ENCODE measurements at regions not wholly inside any gene's neighbourhood (a gene's known extent, or its start where the extent isn't known, plus 50 kb on each side); places are given as distances from the start of the nearest gene placed in this dataset.

GRCh38 chr12:27190761-27191160 is 53.3 kb upstream of the STK38L start:
- peak overlapping the region; percentile 70 for H3K27ac ChIP-seq (ENCODE audit: low read depth, low read length)
- H3K9me3 ChIP-seq (ENCODE audit: low read depth, low read length) = no peaks in the 10 kb centered on the region
- H3K79me2 ChIP-seq (ENCODE audit: insufficient read depth, low read length) = no peaks in the 10 kb centered on the region
- DNase-seq (ENCODE audit: insufficient read length, low spot score, missing footprints) = peak; percentile 85
- H3K27me3 ChIP-seq (ENCODE audit: insufficient read depth, low read length) = no peaks in the 10 kb centered on the region
- H3K4me1 ChIP-seq (ENCODE audit: insufficient read depth, low read length) = peaks cover 59% of the 10 kb centered on the region
- H4K20me1 ChIP-seq (ENCODE audit: insufficient read depth, low read length) = no peaks in the 10 kb centered on the region
- H3K4me3 ChIP-seq (ENCODE audit: insufficient read depth, low read length) = no peak overlapping the region
- H3K36me3 ChIP-seq (ENCODE audit: insufficient read depth, low read length) = no peaks in the 10 kb centered on the region
- no peak for TF ChIP-seq CTCF (IDR thresholded peaks at IDR 0.05; ENCODE audit: extremely low read depth, low read depth, low read length)
- H3K4me2 ChIP-seq (ENCODE audit: insufficient read depth, low read length) = peak overlapping the region; percentile 53
- H2AFZ ChIP-seq (ENCODE audit: low read length) = peak overlapping the region; percentile 13

- Histone ChIP-seq H2AFZ (ENCODE audit: low read length) (no peak overlapping the region), H3K36me3 (ENCODE audit: insufficient read depth, low read length) (no peaks in the 10 kb centered on the region), H3K4me3 (ENCODE audit: insufficient read depth, low read length) (no peak overlapping the region), H3K9me3 (ENCODE audit: low read depth, low read length) (no peaks in the 10 kb centered on the region), H3K4me1 (ENCODE audit: insufficient read depth, low read length) (peaks cover 52% of the 10 kb centered on the region), H3K27ac (ENCODE audit: low read depth, low read length) (peak overlapping the region; percentile 70), H4K20me1 (ENCODE audit: insufficient read depth, low read length) (no peaks in the 10 kb centered on the region), H3K27me3 (ENCODE audit: insufficient read depth, low read length) (no peaks in the 10 kb centered on the region), H3K4me2 (ENCODE audit: insufficient read depth, low read length) (peak overlapping the region; percentile 53), H3K79me2 (ENCODE audit: insufficient read depth, low read length) (no peaks in the 10 kb centered on the region)
- no peak for DNase-seq (ENCODE audit: insufficient read length, low spot score, missing footprints)
- TF ChIP-seq CTCF (IDR thresholded peaks at IDR 0.05; ENCODE audit: extremely low read depth, low read depth, low read length) = no peak
These were observed 52.6 kb upstream of the STK38L start for GRCh38 chr12:27191531-27191930.

- Histone ChIP-seq H2AFZ (ENCODE audit: low read length) (no peak overlapping the region), H3K9me3 (ENCODE audit: low read depth, low read length) (no peaks in the 10 kb centered on the region), H3K4me2 (ENCODE audit: insufficient read depth, low read length) (no peak overlapping the region), H3K36me3 (ENCODE audit: insufficient read depth, low read length) (no peaks in the 10 kb centered on the region), H3K4me1 (ENCODE audit: insufficient read depth, low read length) (peaks cover 44% of the 10 kb centered on the region), H3K27ac (ENCODE audit: low read depth, low read length) (peak overlapping the region; percentile 84), H3K79me2 (ENCODE audit: insufficient read depth, low read length) (no peaks in the 10 kb centered on the region), H3K4me3 (ENCODE audit: insufficient read depth, low read length) (no peak overlapping the region), H3K27me3 (ENCODE audit: insufficient read depth, low read length) (no peaks in the 10 kb centered on the region), H4K20me1 (ENCODE audit: insufficient read depth, low read length) (no peaks in the 10 kb centered on the region)
- no peak for TF ChIP-seq CTCF (IDR thresholded peaks at IDR 0.05; ENCODE audit: extremely low read depth, low read depth, low read length)
- no peak for DNase-seq (ENCODE audit: insufficient read length, low spot score, missing footprints)
These were observed 51.8 kb upstream of the STK38L start for GRCh38 chr12:27192118-27192802.

GRCh38 chr12:27193106-27193505 is 51.0 kb upstream of the STK38L start:
- peaks cover 48% of the 10 kb centered on the region for H3K4me1 ChIP-seq (ENCODE audit: insufficient read depth, low read length)
- H3K4me2 ChIP-seq (ENCODE audit: insufficient read depth, low read length) = peak overlapping the region; percentile 25
- TF ChIP-seq CTCF (IDR thresholded peaks at IDR 0.05; ENCODE audit: extremely low read depth, low read depth, low read length) = no peak
- H3K4me3 ChIP-seq (ENCODE audit: insufficient read depth, low read length) = no peak overlapping the region
- H3K27me3 ChIP-seq (ENCODE audit: insufficient read depth, low read length) = no peaks in the 10 kb centered on the region
- peak overlapping the region; percentile 84 for H3K27ac ChIP-seq (ENCODE audit: low read depth, low read length)
- no peaks in the 10 kb centered on the region for H4K20me1 ChIP-seq (ENCODE audit: insufficient read depth, low read length)
- no peak for DNase-seq (ENCODE audit: insufficient read length, low spot score, missing footprints)
- H3K36me3 ChIP-seq (ENCODE audit: insufficient read depth, low read length) = no peaks in the 10 kb centered on the region
- H3K79me2 ChIP-seq (ENCODE audit: insufficient read depth, low read length) = no peaks in the 10 kb centered on the region
- H3K9me3 ChIP-seq (ENCODE audit: low read depth, low read length) = no peaks in the 10 kb centered on the region
- no peak overlapping the region for H2AFZ ChIP-seq (ENCODE audit: low read length)

All from osteoblast (primary cell).